ENCODE measurements at regions not wholly inside any gene's neighbourhood (a gene's known extent, or its start where the extent isn't known, plus 50 kb on each side); places are given as distances from the start of the nearest gene placed in this dataset.

DNA sequence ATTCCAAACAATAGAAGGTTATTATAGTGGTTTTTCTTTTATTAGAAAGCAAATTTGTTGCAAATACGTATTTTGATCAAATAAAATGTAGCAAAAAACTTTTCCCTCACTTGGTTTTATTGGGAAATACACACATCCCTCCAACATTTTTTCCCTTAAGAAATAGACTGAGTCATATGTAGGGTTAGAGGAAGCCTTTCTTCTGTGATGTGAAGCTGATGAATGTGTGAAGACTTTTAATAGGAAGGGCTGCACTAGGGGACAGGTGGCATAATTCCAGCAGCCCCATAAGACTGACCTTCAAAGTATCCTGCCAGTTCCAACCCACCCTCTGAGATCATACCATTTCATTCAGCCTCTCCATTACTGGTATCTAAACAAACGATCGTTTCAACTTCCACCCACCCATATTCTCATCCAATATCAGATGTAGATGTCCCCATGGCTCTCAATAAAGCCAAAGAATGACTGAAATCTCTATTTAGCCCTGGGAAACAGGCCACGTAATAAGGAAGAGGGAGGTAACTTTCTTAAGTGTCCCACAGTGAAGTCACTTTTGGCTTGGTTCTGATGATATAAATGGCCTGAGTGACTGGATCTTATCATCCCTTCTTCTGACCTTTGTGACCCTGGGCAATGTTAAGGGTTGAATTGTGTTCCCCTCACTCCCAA, 64.7 kb upstream of the LPAR1 start:
- FAIRE-seq: no peak
- H3K4me3 ChIP-seq: no peak overlapping the region
- BruUV-seq (replicated peaks): no TSS peak
- no peak overlapping the region for H3K27ac ChIP-seq (ENCODE audit: control insufficient read depth, insufficient read depth)
- no peaks in the 10 kb centered on the region for H4K20me1 ChIP-seq (ENCODE audit: control insufficient read depth, insufficient read depth)
- WGBS (ENCODE audit: insufficient coverage, insufficient replicate concordance, low lambda C conversion rate, missing lambda C conversion rate): 38% methylated on average over 4 of the region's 4 CpGs
- TF ChIP-seq YBX1 (IDR thresholded peaks at IDR 0.05): no peak
- TF ChIP-seq, protein P1, sequence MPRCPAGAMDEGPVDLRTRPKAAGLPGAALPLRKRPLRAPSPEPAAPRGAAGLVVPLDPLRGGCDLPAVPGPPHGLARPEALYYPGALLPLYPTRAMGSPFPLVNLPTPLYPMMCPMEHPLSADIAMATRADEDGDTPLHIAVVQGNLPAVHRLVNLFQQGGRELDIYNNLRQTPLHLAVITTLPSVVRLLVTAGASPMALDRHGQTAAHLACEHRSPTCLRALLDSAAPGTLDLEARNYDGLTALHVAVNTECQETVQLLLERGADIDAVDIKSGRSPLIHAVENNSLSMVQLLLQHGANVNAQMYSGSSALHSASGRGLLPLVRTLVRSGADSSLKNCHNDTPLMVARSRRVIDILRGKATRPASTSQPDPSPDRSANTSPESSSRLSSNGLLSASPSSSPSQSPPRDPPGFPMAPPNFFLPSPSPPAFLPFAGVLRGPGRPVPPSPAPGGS (IDR thresholded peaks at IDR 0.05; ENCODE audit: borderline replicate concordance, insufficient read depth, low read depth, low read length, poor library complexity, severe bottlenecking): no peak
- TF ChIP-seq TCF7 (IDR thresholded peaks at IDR 0.05; ENCODE audit: borderline replicate concordance): no peak
- TF ChIP-seq SMAD1 (IDR thresholded peaks at IDR 0.05; ENCODE audit: low read depth, partially characterized antibody): no peak
- no peak for TF ChIP-seq CHD4 (IDR thresholded peaks at IDR 0.05)
- no peak for TF ChIP-seq POLR2A (IDR thresholded peaks at IDR 0.05; ENCODE audit: low read depth, low read length)
- TF ChIP-seq, protein P2, sequence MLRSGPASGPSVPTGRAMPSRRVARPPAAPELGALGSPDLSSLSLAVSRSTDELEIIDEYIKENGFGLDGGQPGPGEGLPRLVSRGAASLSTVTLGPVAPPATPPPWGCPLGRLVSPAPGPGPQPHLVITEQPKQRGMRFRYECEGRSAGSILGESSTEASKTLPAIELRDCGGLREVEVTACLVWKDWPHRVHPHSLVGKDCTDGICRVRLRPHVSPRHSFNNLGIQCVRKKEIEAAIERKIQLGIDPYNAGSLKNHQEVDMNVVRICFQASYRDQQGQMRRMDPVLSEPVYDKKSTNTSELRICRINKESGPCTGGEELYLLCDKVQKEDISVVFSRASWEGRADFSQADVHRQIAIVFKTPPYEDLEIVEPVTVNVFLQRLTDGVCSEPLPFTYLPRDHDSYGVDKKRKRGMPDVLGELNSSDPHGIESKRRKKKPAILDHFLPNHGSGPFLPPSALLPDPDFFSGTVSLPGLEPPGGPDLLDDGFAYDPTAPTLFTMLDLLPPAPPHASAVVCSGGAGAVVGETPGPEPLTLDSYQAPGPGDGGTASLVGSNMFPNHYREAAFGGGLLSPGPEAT (IDR thresholded peaks at IDR 0.05; ENCODE audit: low read depth): no peak
- TF ChIP-seq MEF2B (IDR thresholded peaks at IDR 0.05; ENCODE audit: partially characterized antibody, poor library complexity, severe bottlenecking): no peak
- no peak for TF ChIP-seq FOXM1 (IDR thresholded peaks at IDR 0.05; ENCODE audit: low read depth, low read length)
- TF ChIP-seq, protein P3, sequence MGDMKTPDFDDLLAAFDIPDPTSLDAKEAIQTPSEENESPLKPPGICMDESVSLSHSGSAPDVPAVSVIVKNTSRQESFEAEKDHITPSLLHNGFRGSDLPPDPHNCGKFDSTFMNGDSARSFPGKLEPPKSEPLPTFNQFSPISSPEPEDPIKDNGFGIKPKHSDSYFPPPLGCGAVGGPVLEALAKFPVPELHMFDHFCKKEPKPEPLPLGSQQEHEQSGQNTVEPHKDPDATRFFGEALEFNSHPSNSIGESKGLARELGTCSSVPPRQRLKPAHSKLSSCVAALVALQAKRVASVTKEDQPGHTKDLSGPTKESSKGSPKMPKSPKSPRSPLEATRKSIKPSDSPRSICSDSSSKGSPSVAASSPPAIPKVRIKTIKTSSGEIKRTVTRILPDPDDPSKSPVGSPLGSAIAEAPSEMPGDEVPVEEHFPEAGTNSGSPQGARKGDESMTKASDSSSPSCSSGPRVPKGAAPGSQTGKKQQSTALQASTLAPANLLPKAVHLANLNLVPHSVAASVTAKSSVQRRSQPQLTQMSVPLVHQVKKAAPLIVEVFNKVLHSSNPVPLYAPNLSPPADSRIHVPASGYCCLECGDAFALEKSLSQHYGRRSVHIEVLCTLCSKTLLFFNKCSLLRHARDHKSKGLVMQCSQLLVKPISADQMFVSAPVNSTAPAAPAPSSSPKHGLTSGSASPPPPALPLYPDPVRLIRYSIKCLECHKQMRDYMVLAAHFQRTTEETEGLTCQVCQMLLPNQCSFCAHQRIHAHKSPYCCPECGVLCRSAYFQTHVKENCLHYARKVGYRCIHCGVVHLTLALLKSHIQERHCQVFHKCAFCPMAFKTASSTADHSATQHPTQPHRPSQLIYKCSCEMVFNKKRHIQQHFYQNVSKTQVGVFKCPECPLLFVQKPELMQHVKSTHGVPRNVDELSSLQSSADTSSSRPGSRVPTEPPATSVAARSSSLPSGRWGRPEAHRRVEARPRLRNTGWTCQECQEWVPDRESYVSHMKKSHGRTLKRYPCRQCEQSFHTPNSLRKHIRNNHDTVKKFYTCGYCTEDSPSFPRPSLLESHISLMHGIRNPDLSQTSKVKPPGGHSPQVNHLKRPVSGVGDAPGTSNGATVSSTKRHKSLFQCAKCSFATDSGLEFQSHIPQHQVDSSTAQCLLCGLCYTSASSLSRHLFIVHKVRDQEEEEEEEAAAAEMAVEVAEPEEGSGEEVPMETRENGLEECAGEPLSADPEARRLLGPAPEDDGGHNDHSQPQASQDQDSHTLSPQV (IDR thresholded peaks at IDR 0.05): no peak
- TF ChIP-seq NFIC (IDR thresholded peaks at IDR 0.05; ENCODE audit: low read depth, low read length): no peak
- no peak for TF ChIP-seq KAT2A (conservative IDR thresholded peaks at IDR 0.05; ENCODE audit: control insufficient read depth, low read depth, low read length)
- TF ChIP-seq EZH2 (IDR thresholded peaks at IDR 0.05; ENCODE audit: borderline replicate concordance, control insufficient read depth, low read depth, low read length): no peak
- no peak for TF ChIP-seq ZNF24 (IDR thresholded peaks at IDR 0.05)
- TF ChIP-seq HCFC1 (IDR thresholded peaks at IDR 0.05; ENCODE audit: low read length): no peak
- POLR2A ChIA-PET: interaction anchor here (0.6 kb wide), 1 partner anchor 81 kb away, joined by 9 read pairs; no protein-coding TSS in a partner anchor
- in situ Hi-C loops (cut with MboI) (no loop called here), intact Hi-C loops (cut with micrococcal nuclease; ENCODE audit: unreplicated experiment) (no loop called here)
- H3K36me3 ChIP-seq (ENCODE audit: control insufficient read depth in 2 of 2, insufficient read depth in 2 of 2, low read length in 1 of 2): no peaks in the 10 kb centered on the region
- ATAC-seq: no peak
- CTCF ChIA-PET: interaction anchor here (1.0 kb wide), 1 partner anchor 66 kb away, joined by 3 read pairs; no protein-coding TSS in a partner anchor
- DNase-seq (ENCODE audit: low read depth, low spot score): no peak
- H3K79me2 ChIP-seq (ENCODE audit: control insufficient read depth, insufficient read depth, low read length): no peaks in the 10 kb centered on the region
- no peak overlapping the region for H2AFZ ChIP-seq (ENCODE audit: control insufficient read depth, low read depth, low read length)
- SMC1A ChIA-PET (ENCODE audit: uncharacterized antibody, unreplicated experiment): interaction anchor here (0.6 to 2.8 kb wide), 3 partner anchors 10 to 90 kb away, joined by 3 to 11 read pairs (median 7); no protein-coding TSS in a partner anchor
- H3K27me3 ChIP-seq (replicated peaks in 1 of 2; ENCODE audit: control insufficient read depth in 2 of 2, insufficient read depth in 2 of 2, low read length in 1 of 2): no peaks in the 10 kb centered on the region
- H3K4me2 ChIP-seq (ENCODE audit: control insufficient read depth, insufficient read depth): no peak overlapping the region
- no peaks in the 10 kb centered on the region for H3K9me3 ChIP-seq (replicated peaks; ENCODE audit: control insufficient read depth, insufficient read depth, low read length)
- RAD21 ChIA-PET (ENCODE audit: unreplicated experiment): no interaction called here
- no peak overlapping the region for H3K9ac ChIP-seq (ENCODE audit: control insufficient read depth, insufficient read depth, low read length)
- H3K4me1 ChIP-seq (ENCODE audit: control insufficient read depth, insufficient read depth, low read length): no peaks in the 10 kb centered on the region

All from GM12878 (cell line).